ENCODE measurements at regions not wholly inside any gene's neighbourhood (a gene's known extent, or its start where the extent isn't known, plus 50 kb on each side); places are given as distances from the start of the nearest gene placed in this dataset.

- DNase-seq (no peak), FAIRE-seq (no peak)
- H3K27me3 ChIP-seq (ENCODE audit: control insufficient read depth in 3 of 3, insufficient read depth in 3 of 3, low read length in 3 of 3): no peaks in the 10 kb centered on the region
- H3K36me3 ChIP-seq (ENCODE audit: control insufficient read depth in 3 of 3, insufficient read depth in 2 of 3, low read depth in 1 of 3, low read length in 3 of 3): no peaks in the 10 kb centered on the region
- no peaks in the 10 kb centered on the region for H3K4me1 ChIP-seq (ENCODE audit: control insufficient read depth in 3 of 3, insufficient read depth in 2 of 3, low read depth in 1 of 3, low read length in 2 of 3)
- no peak overlapping the region for H3K27ac ChIP-seq (ENCODE audit: low read depth in 1 of 3, low read length in 2 of 3)
- peaks cover 0 to 11% of the 10 kb centered on the region in 2 donors for H3K9me3 ChIP-seq (ENCODE audit: control insufficient read depth in 2 of 2, insufficient read depth in 1 of 2, low read depth in 1 of 2, low read length in 1 of 2)
- H3K4me3 ChIP-seq (ENCODE audit: low read depth in 1 of 3, low read length in 3 of 3): no peak overlapping the region
Measured at GRCh38 chr2:13996527-13996926, 636.0 kb upstream of the LRATD1 start.

GRCh38 chr2:14011190-14011589 lies 621.3 kb upstream of the LRATD1 start:
- Histone ChIP-seq H3K4me1 (ENCODE audit: control insufficient read depth in 3 of 3, insufficient read depth in 2 of 3, low read depth in 1 of 3, low read length in 2 of 3) (no peaks in the 10 kb centered on the region), H3K27me3 (ENCODE audit: control insufficient read depth in 3 of 3, insufficient read depth in 3 of 3, low read length in 3 of 3) (no peaks in the 10 kb centered on the region), H3K36me3 (ENCODE audit: control insufficient read depth in 3 of 3, insufficient read depth in 2 of 3, low read depth in 1 of 3, low read length in 3 of 3) (no peaks in the 10 kb centered on the region), H3K4me3 (ENCODE audit: low read depth in 1 of 3, low read length in 3 of 3) (no peak overlapping the region), H3K27ac (ENCODE audit: low read depth in 1 of 3, low read length in 2 of 3) (no peak overlapping the region), H3K9me3 (ENCODE audit: control insufficient read depth in 2 of 2, insufficient read depth in 1 of 2, low read depth in 1 of 2, low read length in 1 of 2) (peaks cover 0 to 14% of the 10 kb centered on the region in 2 donors)
- DNase-seq: no peak
- 73 to 82% (median 81%) methylated on average over 4 of the region's 4 CpGs for WGBS, 3 donors
- FAIRE-seq: no peak

GRCh38 chr2:14015113-14015630 lies 617.3 kb upstream of the LRATD1 start:
- Histone ChIP-seq H3K4me3 (ENCODE audit: low read depth in 1 of 3, low read length in 3 of 3) (no peak overlapping the region), H3K4me1 (ENCODE audit: control insufficient read depth in 3 of 3, insufficient read depth in 2 of 3, low read depth in 1 of 3, low read length in 2 of 3) (no peaks in the 10 kb centered on the region), H3K9me3 (ENCODE audit: control insufficient read depth in 2 of 2, insufficient read depth in 1 of 2, low read depth in 1 of 2, low read length in 1 of 2) (peaks cover 0 to 8% of the 10 kb centered on the region in 2 donors), H3K27ac (ENCODE audit: low read depth in 1 of 3, low read length in 2 of 3) (no peak overlapping the region), H3K27me3 (ENCODE audit: control insufficient read depth in 3 of 3, insufficient read depth in 3 of 3, low read length in 3 of 3) (no peaks in the 10 kb centered on the region), H3K36me3 (ENCODE audit: control insufficient read depth in 3 of 3, insufficient read depth in 2 of 3, low read depth in 1 of 3, low read length in 3 of 3) (no peaks in the 10 kb centered on the region)
- no peak for DNase-seq
- WGBS, 3 donors: 53 to 87% (median 76%) methylated on average over 4 of the region's 4 CpGs
- no peak for FAIRE-seq

GRCh38 chr2:14016289-14016955 lies 616.1 kb upstream of the LRATD1 start:
- no peak overlapping the region for H3K4me3 ChIP-seq (ENCODE audit: low read depth in 1 of 3, low read length in 3 of 3)
- H3K27me3 ChIP-seq (ENCODE audit: control insufficient read depth in 3 of 3, insufficient read depth in 3 of 3, low read length in 3 of 3): no peaks in the 10 kb centered on the region
- no peak for FAIRE-seq
- DNase-seq: peak in 1 of 2 donors; percentile 1
- peaks cover 0 to 7% of the 10 kb centered on the region in 2 donors for H3K9me3 ChIP-seq (ENCODE audit: control insufficient read depth in 2 of 2, insufficient read depth in 1 of 2, low read depth in 1 of 2, low read length in 1 of 2)
- H3K27ac ChIP-seq (ENCODE audit: low read depth in 1 of 3, low read length in 2 of 3): no peak overlapping the region
- H3K4me1 ChIP-seq (ENCODE audit: control insufficient read depth in 3 of 3, insufficient read depth in 2 of 3, low read depth in 1 of 3, low read length in 2 of 3): no peaks in the 10 kb centered on the region
- H3K36me3 ChIP-seq (ENCODE audit: control insufficient read depth in 3 of 3, insufficient read depth in 2 of 3, low read depth in 1 of 3, low read length in 3 of 3): no peaks in the 10 kb centered on the region

GRCh38 chr2:14018620-14019019 lies 613.9 kb upstream of the LRATD1 start:
- no peaks in the 10 kb centered on the region for H3K36me3 ChIP-seq (ENCODE audit: control insufficient read depth in 3 of 3, insufficient read depth in 2 of 3, low read depth in 1 of 3, low read length in 3 of 3)
- H3K27ac ChIP-seq (ENCODE audit: low read depth in 1 of 3, low read length in 2 of 3): no peak overlapping the region
- WGBS, 3 donors: 90 to 92% (median 91%) methylated on average over 4 of the region's 4 CpGs
- no peak overlapping the region for H3K4me3 ChIP-seq (ENCODE audit: low read depth in 1 of 3, low read length in 3 of 3)
- H3K9me3 ChIP-seq (ENCODE audit: control insufficient read depth in 2 of 2, insufficient read depth in 1 of 2, low read depth in 1 of 2, low read length in 1 of 2): no peaks in the 10 kb centered on the region
- FAIRE-seq (no peak), DNase-seq (no peak)
- no peaks in the 10 kb centered on the region for H3K4me1 ChIP-seq (ENCODE audit: control insufficient read depth in 3 of 3, insufficient read depth in 2 of 3, low read depth in 1 of 3, low read length in 2 of 3)
- no peaks in the 10 kb centered on the region for H3K27me3 ChIP-seq (ENCODE audit: control insufficient read depth in 3 of 3, insufficient read depth in 3 of 3, low read length in 3 of 3)

- FAIRE-seq (no peak), DNase-seq (no peak)
- Histone ChIP-seq H3K9me3 (ENCODE audit: control insufficient read depth in 2 of 2, insufficient read depth in 1 of 2, low read depth in 1 of 2, low read length in 1 of 2) (no peaks in the 10 kb centered on the region), H3K27ac (ENCODE audit: low read depth in 1 of 3, low read length in 2 of 3) (no peak overlapping the region), H3K27me3 (ENCODE audit: control insufficient read depth in 3 of 3, insufficient read depth in 3 of 3, low read length in 3 of 3) (no peaks in the 10 kb centered on the region), H3K36me3 (ENCODE audit: control insufficient read depth in 3 of 3, insufficient read depth in 2 of 3, low read depth in 1 of 3, low read length in 3 of 3) (no peaks in the 10 kb centered on the region), H3K4me1 (ENCODE audit: control insufficient read depth in 3 of 3, insufficient read depth in 2 of 3, low read depth in 1 of 3, low read length in 2 of 3) (no peaks in the 10 kb centered on the region), H3K4me3 (ENCODE audit: low read depth in 1 of 3, low read length in 3 of 3) (no peak overlapping the region)
- 90 to 94% (median 92%) methylated on average over 6 of the region's 6 CpGs for WGBS, 3 donors
Measured at GRCh38 chr2:14023558-14023957, 609.0 kb upstream of the LRATD1 start.

- H3K36me3 ChIP-seq (ENCODE audit: control insufficient read depth in 3 of 3, insufficient read depth in 2 of 3, low read depth in 1 of 3, low read length in 3 of 3): no peaks in the 10 kb centered on the region
- H3K27me3 ChIP-seq (ENCODE audit: control insufficient read depth in 3 of 3, insufficient read depth in 3 of 3, low read length in 3 of 3): no peaks in the 10 kb centered on the region
- no peaks in the 10 kb centered on the region for H3K4me1 ChIP-seq (ENCODE audit: control insufficient read depth in 3 of 3, insufficient read depth in 2 of 3, low read depth in 1 of 3, low read length in 2 of 3)
- H3K4me3 ChIP-seq (ENCODE audit: low read depth in 1 of 3, low read length in 3 of 3): no peak overlapping the region
- FAIRE-seq (no peak), DNase-seq (no peak)
- H3K27ac ChIP-seq (ENCODE audit: low read depth in 1 of 3, low read length in 2 of 3): no peak overlapping the region
- WGBS, 3 donors: 60 to 70% (median 63%) methylated on average over 2 of the region's 2 CpGs
- H3K9me3 ChIP-seq (ENCODE audit: control insufficient read depth in 2 of 2, insufficient read depth in 1 of 2, low read depth in 1 of 2, low read length in 1 of 2): no peaks in the 10 kb centered on the region
Measured at GRCh38 chr2:14039134-14039533, 593.4 kb upstream of the LRATD1 start.

- FAIRE-seq: no peak
- H3K4me3 ChIP-seq (ENCODE audit: low read depth in 1 of 3, low read length in 3 of 3): no peak overlapping the region
Measured at GRCh38 chr2:14047491-14047890, 585.0 kb upstream of the LRATD1 start.

GRCh38 chr2:14051401-14051800 lies 581.1 kb upstream of the LRATD1 start:
- Histone ChIP-seq H3K4me3 (ENCODE audit: low read depth in 1 of 3, low read length in 3 of 3) (no peak overlapping the region), H3K27ac (ENCODE audit: low read depth in 1 of 3, low read length in 2 of 3) (no peak overlapping the region), H3K4me1 (ENCODE audit: control insufficient read depth in 3 of 3, insufficient read depth in 2 of 3, low read depth in 1 of 3, low read length in 2 of 3) (no peaks in the 10 kb centered on the region), H3K9me3 (ENCODE audit: control insufficient read depth in 2 of 2, insufficient read depth in 1 of 2, low read depth in 1 of 2, low read length in 1 of 2) (no peaks in the 10 kb centered on the region), H3K27me3 (ENCODE audit: control insufficient read depth in 3 of 3, insufficient read depth in 3 of 3, low read length in 3 of 3) (no peaks in the 10 kb centered on the region), H3K36me3 (ENCODE audit: control insufficient read depth in 3 of 3, insufficient read depth in 2 of 3, low read depth in 1 of 3, low read length in 3 of 3) (no peaks in the 10 kb centered on the region)
- 36 to 92% (median 70%) methylated on average over 2 of the region's 2 CpGs for WGBS, 3 donors
- no peak for FAIRE-seq
- DNase-seq: no peak

More at GRCh38 chr2:14047491-14047890, 585.0 kb upstream of the LRATD1 start:
- DNase-seq: no peak
- Histone ChIP-seq H3K9me3 (ENCODE audit: control insufficient read depth in 2 of 2, insufficient read depth in 1 of 2, low read depth in 1 of 2, low read length in 1 of 2) (no peaks in the 10 kb centered on the region), H3K36me3 (ENCODE audit: control insufficient read depth in 3 of 3, insufficient read depth in 2 of 3, low read depth in 1 of 3, low read length in 3 of 3) (no peaks in the 10 kb centered on the region), H3K27ac (ENCODE audit: low read depth in 1 of 3, low read length in 2 of 3) (no peak overlapping the region), H3K27me3 (ENCODE audit: control insufficient read depth in 3 of 3, insufficient read depth in 3 of 3, low read length in 3 of 3) (no peaks in the 10 kb centered on the region), H3K4me1 (ENCODE audit: control insufficient read depth in 3 of 3, insufficient read depth in 2 of 3, low read depth in 1 of 3, low read length in 2 of 3) (no peaks in the 10 kb centered on the region)
- WGBS, 3 donors: 77 to 80% (median 80%) methylated on average over 2 of the region's 2 CpGs
